ENCODE measurements at regions not wholly inside any gene's neighbourhood (a gene's known extent, or its start where the extent isn't known, plus 50 kb on each side); places are given as distances from the start of the nearest gene placed in this dataset.

DNA sequence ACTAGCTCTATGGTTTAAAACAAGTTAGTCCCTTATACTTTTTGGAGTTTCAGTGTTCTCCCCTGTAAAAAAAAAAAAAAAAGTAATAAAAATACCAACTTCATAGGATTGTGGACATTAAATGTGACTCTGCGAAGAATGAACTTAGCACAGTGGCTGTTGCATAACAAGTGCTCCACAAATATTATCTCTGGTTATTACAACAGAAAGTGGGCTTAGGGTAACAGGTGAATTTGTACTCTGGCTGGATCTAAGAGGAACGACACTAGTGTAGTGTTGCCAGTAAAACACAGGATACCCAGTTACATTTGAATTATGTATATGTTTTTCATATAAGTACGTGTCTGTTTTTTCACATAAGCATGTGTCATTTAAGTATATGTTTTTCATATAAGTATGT, 360.3 kb upstream of the CXorf51B start:
- POLR2A ChIA-PET (ENCODE audit: unreplicated experiment) = no interaction called here
- ATAC-seq = no peak

GRCh38 chrX:146451136-146451535, 358.4 kb upstream of the CXorf51B start:
- H3K9me3 ChIP-seq (ENCODE audit: low read length) = no peaks in the 10 kb centered on the region
- ATAC-seq (no peak), DNase-seq (no peak)
- no peaks in the 10 kb centered on the region for H3K4me1 ChIP-seq (ENCODE audit: insufficient read depth, low read length)
- intact Hi-C loops (cut with micrococcal nuclease) = no loop called here
- BruUV-seq (replicated peaks) = no TSS peak
- no peak overlapping the region for H3K9ac ChIP-seq (ENCODE audit: low read length)
- H3K4me3 ChIP-seq (ENCODE audit: low read length) = no peak overlapping the region
- no peaks in the 10 kb centered on the region for H3K9me2 ChIP-seq (replicated peaks; ENCODE audit: low read length)
- no peaks in the 10 kb centered on the region for H4K20me1 ChIP-seq (ENCODE audit: low read length)
- no peaks in the 10 kb centered on the region for H3K27me3 ChIP-seq (ENCODE audit: low read length)
- no peak overlapping the region for H3K4me2 ChIP-seq (ENCODE audit: low read length)
- no peaks in the 10 kb centered on the region for H3K79me2 ChIP-seq (ENCODE audit: low read length)
- ChIA-PET POLR2A (ENCODE audit: unreplicated experiment) (no interaction called here), CTCF (no interaction called here)
- no peaks in the 10 kb centered on the region for H3K36me3 ChIP-seq (ENCODE audit: low read depth, low read length)
- TF ChIP-seq EZH2 (IDR thresholded peaks at IDR 0.05; ENCODE audit: low read length, unreplicated experiment) (no peak), CTCF (conservative IDR thresholded peaks at IDR 0.05; ENCODE audit: low read depth, low read length) (no peak), EZH2phosphoT487 (IDR thresholded peaks at IDR 0.05; ENCODE audit: borderline replicate concordance, low read length) (no peak)
- no peaks in the 10 kb centered on the region for H3F3A ChIP-seq (ENCODE audit: low read length, unreplicated experiment)
- H3K27ac ChIP-seq (ENCODE audit: low read length) = no peak overlapping the region
- no peak overlapping the region for H2AFZ ChIP-seq (ENCODE audit: low read length)

More for the DNA sequence above, 360.3 kb upstream of the CXorf51B start:
- Histone ChIP-seq H3K4me3 (ENCODE audit: low read length) (no peak overlapping the region), H3K4me2 (ENCODE audit: low read length) (no peak overlapping the region), H3K9ac (ENCODE audit: low read length) (no peak overlapping the region), H3K9me2 (replicated peaks; ENCODE audit: low read length) (no peaks in the 10 kb centered on the region), H4K20me1 (ENCODE audit: low read length) (no peaks in the 10 kb centered on the region), H3K27me3 (ENCODE audit: low read length) (no peaks in the 10 kb centered on the region), H2AFZ (ENCODE audit: low read length) (no peak overlapping the region), H3K27ac (ENCODE audit: low read length) (no peak overlapping the region), H3K36me3 (ENCODE audit: low read depth, low read length) (no peaks in the 10 kb centered on the region), H3K9me3 (ENCODE audit: low read length) (no peaks in the 10 kb centered on the region), H3K79me2 (ENCODE audit: low read length) (no peaks in the 10 kb centered on the region), H3F3A (ENCODE audit: low read length, unreplicated experiment) (no peaks in the 10 kb centered on the region), H3K4me1 (ENCODE audit: insufficient read depth, low read length) (no peaks in the 10 kb centered on the region)
- no TSS peak for BruUV-seq (replicated peaks)
- TF ChIP-seq CTCF (conservative IDR thresholded peaks at IDR 0.05; ENCODE audit: low read depth, low read length) (no peak), EZH2 (IDR thresholded peaks at IDR 0.05; ENCODE audit: low read length, unreplicated experiment) (no peak), EZH2phosphoT487 (IDR thresholded peaks at IDR 0.05; ENCODE audit: borderline replicate concordance, low read length) (no peak)
- CTCF ChIA-PET = no interaction called here
- DNase-seq = no peak
- intact Hi-C loops (cut with micrococcal nuclease) = no loop called here

DNA sequence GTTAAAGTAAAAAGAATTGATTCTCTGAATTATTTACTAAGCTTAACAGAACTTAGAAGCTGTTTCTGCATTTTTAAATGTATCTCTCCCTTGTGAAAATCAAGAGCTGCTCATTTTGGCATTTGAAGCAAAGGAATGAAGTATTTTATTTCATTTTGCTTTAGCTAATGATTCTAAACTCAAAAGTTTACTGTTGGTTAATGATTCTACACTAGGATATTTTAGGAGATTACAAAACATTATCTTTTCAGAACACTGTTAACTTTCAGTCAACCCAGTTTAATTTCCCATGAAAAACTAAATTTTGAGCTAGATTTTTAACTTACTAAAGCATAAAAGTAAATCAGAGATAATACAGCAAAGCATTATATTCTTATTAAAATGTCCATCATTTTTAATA, 355.2 kb upstream of the CXorf51B start:
- DNase-seq (no peak), ATAC-seq (no peak)
- no TSS peak for BruUV-seq (replicated peaks)
- no peaks in the 10 kb centered on the region for H3K36me3 ChIP-seq (ENCODE audit: low read depth, low read length)
- H3K4me1 ChIP-seq (ENCODE audit: insufficient read depth, low read length) = no peaks in the 10 kb centered on the region
- no peaks in the 10 kb centered on the region for H3K9me3 ChIP-seq (ENCODE audit: low read length)
- no peaks in the 10 kb centered on the region for H4K20me1 ChIP-seq (ENCODE audit: low read length)
- no peak for TF ChIP-seq EZH2 (IDR thresholded peaks at IDR 0.05; ENCODE audit: low read length, unreplicated experiment)
- no peak for TF ChIP-seq CTCF (conservative IDR thresholded peaks at IDR 0.05; ENCODE audit: low read depth, low read length)
- TF ChIP-seq EZH2phosphoT487 (IDR thresholded peaks at IDR 0.05; ENCODE audit: borderline replicate concordance, low read length) = no peak
- no peaks in the 10 kb centered on the region for H3F3A ChIP-seq (ENCODE audit: low read length, unreplicated experiment)
- no peaks in the 10 kb centered on the region for H3K27me3 ChIP-seq (ENCODE audit: low read length)
- H3K4me3 ChIP-seq (ENCODE audit: low read length) = no peak overlapping the region
- intact Hi-C loops (cut with micrococcal nuclease) = no loop called here
- CTCF ChIA-PET = no interaction called here
- no peak overlapping the region for H3K4me2 ChIP-seq (ENCODE audit: low read length)
- H3K9me2 ChIP-seq (replicated peaks; ENCODE audit: low read length) = no peaks in the 10 kb centered on the region
- no peaks in the 10 kb centered on the region for H3K79me2 ChIP-seq (ENCODE audit: low read length)
- H2AFZ ChIP-seq (ENCODE audit: low read length) = no peak overlapping the region
- no peak overlapping the region for H3K27ac ChIP-seq (ENCODE audit: low read length)
- H3K9ac ChIP-seq (ENCODE audit: low read length) = no peak overlapping the region
- POLR2A ChIA-PET (ENCODE audit: unreplicated experiment) = no interaction called here

Data from PC-3 (cell line).